Small intestine (tissue), 7 donors: ENCODE measurements at regions not wholly inside any gene's neighbourhood (a gene's known extent, or its start where the extent isn't known, plus 50 kb on each side); places are given as distances from the start of the nearest gene placed in this dataset.

Experiments used
- DNase-seq, 2 donors: peaks; one replicate each; pipeline versions ENCODE4 v3.0.0 to v3.0.0-alpha.2; 2013
- FAIRE-seq: peaks from 2 replicates; lab custom pipeline; 2012; peaks lifted over from hg19 to GRCh38; lab: Jason Lieb, UNC
- H3K27ac ChIP-seq, 3 donors: one replicate each; pipeline ENCODE4 v1.5.1; 2013; ENCODE audit warnings: low read length in 2 of 3, mild to moderate bottlenecking in 2 of 3, control low read depth in 1 of 3, inconsistent platforms in 1 of 3, low read depth in 1 of 3, moderate library complexity in 1 of 3
- H3K27me3 ChIP-seq, 3 donors: one replicate each; pipeline ENCODE4 v1.6.1; 2013; ENCODE audit warnings: low read length in 3 of 3, inconsistent platforms in 1 of 3; ENCODE audit not compliant: control insufficient read depth in 3 of 3, insufficient read depth in 3 of 3
- H3K36me3 ChIP-seq, 3 donors: one replicate each; pipeline ENCODE4 v1.6.1; 2013; ENCODE audit warnings: low read length in 3 of 3, inconsistent platforms in 1 of 3, low read depth in 1 of 3, mild to moderate bottlenecking in 1 of 3, moderate library complexity in 1 of 3; ENCODE audit not compliant: control insufficient read depth in 3 of 3, insufficient read depth in 2 of 3
- H3K4me1 ChIP-seq, 3 donors: one replicate each; pipeline ENCODE4 v1.6.1; 2013; ENCODE audit warnings: low read length in 2 of 3, inconsistent platforms in 1 of 3, low read depth in 1 of 3, mild to moderate bottlenecking in 1 of 3, moderate library complexity in 1 of 3; ENCODE audit not compliant: control insufficient read depth in 3 of 3, insufficient read depth in 2 of 3
- H3K4me3 ChIP-seq, 3 donors: one replicate each; pipeline ENCODE4 v1.5.1; 2013; ENCODE audit warnings: low read length in 3 of 3, control low read depth in 1 of 3, inconsistent platforms in 1 of 3, low read depth in 1 of 3, mild to moderate bottlenecking in 1 of 3, moderate library complexity in 1 of 3
- H3K9me3 ChIP-seq, 2 donors: one replicate each; pipeline ENCODE4 v1.6.1; 2013; ENCODE audit warnings: low read depth in 1 of 2, low read length in 1 of 2; ENCODE audit not compliant: control insufficient read depth in 2 of 2, insufficient read depth in 1 of 2
- WGBS, 3 donors: extraction: QIAGEN DNeasy Blood & Tissue Kit; methylation state at CpG; one replicate each; pipeline ENCODE4 v1.1.7; 2013; 5-methylcytosine and 5-hydroxymethylcytosine counted together
- donor health status: healthy with polysubstance abuse.
- donor health status: control.
- donor health status: control.
- donor health status: Bipolar disorder and iron deficiency.
- donor health status: healthy.

- no peaks in the 10 kb centered on the region for H3K27me3 ChIP-seq
- DNase-seq: no peak
- WGBS, 3 donors: 43 to 54% (median 52%) methylated on average over 3 of the region's 3 CpGs
- H3K9me3 ChIP-seq: no peaks in the 10 kb centered on the region
- H3K4me3 ChIP-seq: no peak overlapping the region
- no peaks in the 10 kb centered on the region for H3K4me1 ChIP-seq
- H3K36me3 ChIP-seq: no peaks in the 10 kb centered on the region
- no peak overlapping the region for H3K27ac ChIP-seq
- no peak for FAIRE-seq
Observed at GRCh38 chr2:80703532-80703931, 399.0 kb upstream of the LRRTM1 start.

DNA sequence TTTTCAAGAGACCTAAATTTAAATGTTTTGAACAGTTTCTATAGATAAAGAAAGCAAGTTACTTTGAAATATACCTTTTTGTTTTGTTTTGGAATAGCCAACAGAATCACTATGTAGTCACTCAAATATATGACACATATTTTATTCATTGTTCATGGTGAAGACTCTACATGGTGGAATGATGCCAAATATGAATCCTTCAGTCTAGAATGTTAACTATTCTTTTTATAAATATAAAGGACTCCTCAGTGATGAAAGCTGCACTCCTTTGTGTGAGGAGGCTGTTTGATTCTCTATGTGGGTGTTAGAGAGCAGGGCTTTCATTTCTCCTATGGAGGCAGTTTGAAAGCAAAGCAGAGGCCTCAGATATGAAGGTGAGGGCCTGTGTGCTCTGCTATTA lies 396.4 kb upstream of the LRRTM1 start:
- no peaks in the 10 kb centered on the region for H3K4me1 ChIP-seq
- no peaks in the 10 kb centered on the region for H3K9me3 ChIP-seq
- no peak for FAIRE-seq
- H3K27ac ChIP-seq: no peak overlapping the region
- H3K36me3 ChIP-seq: no peaks in the 10 kb centered on the region
- DNase-seq: no peak
- no peak overlapping the region for H3K4me3 ChIP-seq
- no peaks in the 10 kb centered on the region for H3K27me3 ChIP-seq
